HG02571 (cell line): ENCODE measurements at regions not wholly inside any gene's neighbourhood (a gene's known extent, or its start where the extent isn't known, plus 50 kb on each side); places are given as distances from the start of the nearest gene placed in this dataset.
"Not testable (repeated sequence)": the region's sequence is repeated elsewhere in the genome, so short reads cannot be mapped to it uniquely, and the experiment has no call there.

Source experiments
- ATAC-seq: cut with Tn5 transposase; IDR thresholded peaks from one replicate; pipeline ENCODE4 v1.9.1; 2021; ENCODE audit warnings: mild to moderate bottlenecking, moderate library complexity; ENCODE audit not compliant: unreplicated experiment

- ATAC-seq: no peak
These were observed 115.1 kb downstream of the CYP26B1 start for GRCh38 chr2:72032481-72033041.

GRCh38 chr2:72031346-72032110 lies 116.1 kb downstream of the CYP26B1 start:
- ATAC-seq: no peak

- ATAC-seq: no peak
These were observed 118.7 kb downstream of the CYP26B1 start for GRCh38 chr2:72028996-72029395.

- no peak for ATAC-seq
These were observed 119.2 kb downstream of the CYP26B1 start for GRCh38 chr2:72028351-72028995.

- ATAC-seq: no peak
These were observed 120.1 kb downstream of the CYP26B1 start for GRCh38 chr2:72027426-72028161.

GRCh38 chr2:72026819-72027425 lies 120.7 kb downstream of the CYP26B1 start:
- ATAC-seq: no peak

- no peak for ATAC-seq
These were observed 123.0 kb downstream of the CYP26B1 start for GRCh38 chr2:72024451-72025175.

GRCh38 chr2:72023678-72024390 lies 123.8 kb downstream of the CYP26B1 start:
- no peak for ATAC-seq

GRCh38 chr2:72021371-72021770 lies 126.3 kb downstream of the CYP26B1 start:
- not testable (repeated sequence) for ATAC-seq

GRCh38 chr2:72015266-72015665 lies 132.4 kb downstream of the CYP26B1 start:
- ATAC-seq: no peak

- ATAC-seq: no peak
These were observed 132.8 kb downstream of the CYP26B1 start for GRCh38 chr2:72014831-72015230.

- no peak for ATAC-seq
These were observed 133.9 kb downstream of the CYP26B1 start for GRCh38 chr2:72013726-72014125.

GRCh38 chr2:72012886-72013574 lies 134.6 kb downstream of the CYP26B1 start:
- ATAC-seq: no peak

- no peak for ATAC-seq
These were observed 135.9 kb downstream of the CYP26B1 start for GRCh38 chr2:72011791-72012190.

- ATAC-seq: no peak
These were observed 136.3 kb downstream of the CYP26B1 start for GRCh38 chr2:72011370-72011689.

GRCh38 chr2:72010647-72011369 lies 136.9 kb downstream of the CYP26B1 start:
- no peak for ATAC-seq

GRCh38 chr2:72008608-72009007 lies 139.1 kb downstream of the CYP26B1 start:
- ATAC-seq: no peak

- no peak for ATAC-seq
These were observed 140.3 kb downstream of the CYP26B1 start for GRCh38 chr2:72007402-72007801.
